Osteocyte (in vitro differentiated cells): ENCODE measurements at regions not wholly inside any gene's neighbourhood (a gene's known extent, or its start where the extent isn't known, plus 50 kb on each side); places are given as distances from the start of the nearest gene placed in this dataset.
"Not testable (repeated sequence)": the region's sequence is repeated elsewhere in the genome, so short reads cannot be mapped to it uniquely, and the experiment has no call there.

Experiments
- DNase-seq: peaks from one replicate; pipeline ENCODE4 v3.0.0; 2021; ENCODE audit warnings: mixed read lengths; ENCODE audit not compliant: unreplicated experiment; ENCODE audit errors: extremely low spot score
- H3K27ac Mint-ChIP-seq: one replicate; pipeline ENCODE4 v1.8.0; 2021; ENCODE audit warnings: mild to moderate bottlenecking, mixed read lengths; ENCODE audit not compliant: unreplicated experiment
- H3K27me3 Mint-ChIP-seq: one replicate; pipeline ENCODE4 v1.8.0; 2021; ENCODE audit warnings: mixed read lengths; ENCODE audit not compliant: unreplicated experiment
- H3K36me3 Mint-ChIP-seq: one replicate; pipeline ENCODE4 v1.8.0; 2021; ENCODE audit warnings: mixed read lengths; ENCODE audit not compliant: unreplicated experiment
- H3K4me1 Mint-ChIP-seq: one replicate; pipeline ENCODE4 v1.8.0; 2021; ENCODE audit warnings: mixed read lengths; ENCODE audit not compliant: unreplicated experiment
- H3K4me3 Mint-ChIP-seq: one replicate; pipeline ENCODE4 v1.8.0; 2021; ENCODE audit warnings: mild to moderate bottlenecking, moderate library complexity, mixed read lengths; ENCODE audit not compliant: unreplicated experiment
- H3K9me3 Mint-ChIP-seq: one replicate; pipeline ENCODE4 v1.8.0; 2021; ENCODE audit warnings: mixed read lengths; ENCODE audit not compliant: unreplicated experiment
- TF ChIP-seq, protein P1 (sequence below): fragments of 200-600 bp; sonication (generic); IDR thresholded peaks from 2 replicates; pipeline ENCODE4 v1.5.0; 2021; ENCODE audit warnings: antibody characterized with exemption, mild to moderate bottlenecking, moderate library complexity

- no peak for DNase-seq
- peaks cover 12% of the 10 kb centered on the region for H3K9me3 Mint-ChIP-seq
- H3K27me3 Mint-ChIP-seq = peaks cover 7% of the 10 kb centered on the region
- H3K36me3 Mint-ChIP-seq = no peaks in the 10 kb centered on the region
- H3K4me1 Mint-ChIP-seq = no peaks in the 10 kb centered on the region
- TF ChIP-seq, protein P1, sequence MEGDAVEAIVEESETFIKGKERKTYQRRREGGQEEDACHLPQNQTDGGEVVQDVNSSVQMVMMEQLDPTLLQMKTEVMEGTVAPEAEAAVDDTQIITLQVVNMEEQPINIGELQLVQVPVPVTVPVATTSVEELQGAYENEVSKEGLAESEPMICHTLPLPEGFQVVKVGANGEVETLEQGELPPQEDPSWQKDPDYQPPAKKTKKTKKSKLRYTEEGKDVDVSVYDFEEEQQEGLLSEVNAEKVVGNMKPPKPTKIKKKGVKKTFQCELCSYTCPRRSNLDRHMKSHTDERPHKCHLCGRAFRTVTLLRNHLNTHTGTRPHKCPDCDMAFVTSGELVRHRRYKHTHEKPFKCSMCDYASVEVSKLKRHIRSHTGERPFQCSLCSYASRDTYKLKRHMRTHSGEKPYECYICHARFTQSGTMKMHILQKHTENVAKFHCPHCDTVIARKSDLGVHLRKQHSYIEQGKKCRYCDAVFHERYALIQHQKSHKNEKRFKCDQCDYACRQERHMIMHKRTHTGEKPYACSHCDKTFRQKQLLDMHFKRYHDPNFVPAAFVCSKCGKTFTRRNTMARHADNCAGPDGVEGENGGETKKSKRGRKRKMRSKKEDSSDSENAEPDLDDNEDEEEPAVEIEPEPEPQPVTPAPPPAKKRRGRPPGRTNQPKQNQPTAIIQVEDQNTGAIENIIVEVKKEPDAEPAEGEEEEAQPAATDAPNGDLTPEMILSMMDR = no peak
- H3K27ac Mint-ChIP-seq = no peak overlapping the region
- no peak overlapping the region for H3K4me3 Mint-ChIP-seq
Observed at GRCh38 chr3:139182598-139182997, 137.9 kb upstream of the PRR23C start.

DNA sequence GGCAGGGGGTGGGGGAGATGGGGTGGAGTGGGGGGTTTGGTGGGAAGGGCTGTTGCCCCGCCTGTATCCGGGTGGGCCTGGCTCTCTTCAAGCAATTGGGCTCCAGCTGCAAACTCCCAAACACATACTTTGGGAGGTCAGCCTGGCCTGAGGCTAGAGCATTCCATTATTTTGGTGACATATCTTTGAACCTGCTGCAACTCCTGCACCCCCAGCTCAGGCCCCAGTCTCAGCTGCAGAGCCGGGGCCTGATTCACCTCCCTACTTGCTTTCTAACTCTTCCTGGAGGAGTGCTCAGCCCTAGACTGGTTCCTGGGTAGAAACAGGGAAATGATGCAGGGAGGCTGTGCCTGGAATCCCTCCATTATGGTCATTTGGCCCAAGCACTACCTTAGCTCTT is 140.8 kb upstream of the PRR23C start:
- Mint-ChIP-seq H3K9me3 (peaks cover 6% of the 10 kb centered on the region), H3K4me3 (no peak overlapping the region), H3K27me3 (no peaks in the 10 kb centered on the region), H3K27ac (no peak overlapping the region), H3K4me1 (no peaks in the 10 kb centered on the region), H3K36me3 (no peaks in the 10 kb centered on the region)
- TF ChIP-seq, protein P1 = no peak
- DNase-seq = no peak

DNA sequence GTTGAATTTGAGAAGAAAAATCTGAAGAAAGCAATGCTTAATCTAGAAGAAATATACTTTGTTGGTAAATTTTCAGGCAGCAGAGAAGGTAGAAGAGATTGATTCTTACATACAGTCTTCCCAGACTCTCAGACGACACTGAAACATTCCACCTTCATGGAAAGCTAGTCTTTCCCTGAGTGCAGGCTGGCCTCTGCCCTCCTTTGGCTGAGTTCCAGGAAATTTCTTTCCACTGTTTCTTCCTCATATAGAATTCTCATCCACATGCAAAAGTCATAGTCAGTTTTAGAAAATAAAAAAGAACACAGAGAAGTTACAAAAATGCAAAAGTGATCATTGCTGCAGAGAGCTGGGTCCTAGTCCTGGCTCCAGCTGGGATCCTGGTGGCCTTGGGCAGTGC is 142.5 kb upstream of the PRR23C start:
- H3K27me3 Mint-ChIP-seq = no peaks in the 10 kb centered on the region
- H3K27ac Mint-ChIP-seq = no peak overlapping the region
- peaks cover 3% of the 10 kb centered on the region for H3K9me3 Mint-ChIP-seq
- no peaks in the 10 kb centered on the region for H3K4me1 Mint-ChIP-seq
- no peak overlapping the region for H3K4me3 Mint-ChIP-seq
- no peaks in the 10 kb centered on the region for H3K36me3 Mint-ChIP-seq
- DNase-seq = no peak
- TF ChIP-seq, protein P1 = no peak

DNA sequence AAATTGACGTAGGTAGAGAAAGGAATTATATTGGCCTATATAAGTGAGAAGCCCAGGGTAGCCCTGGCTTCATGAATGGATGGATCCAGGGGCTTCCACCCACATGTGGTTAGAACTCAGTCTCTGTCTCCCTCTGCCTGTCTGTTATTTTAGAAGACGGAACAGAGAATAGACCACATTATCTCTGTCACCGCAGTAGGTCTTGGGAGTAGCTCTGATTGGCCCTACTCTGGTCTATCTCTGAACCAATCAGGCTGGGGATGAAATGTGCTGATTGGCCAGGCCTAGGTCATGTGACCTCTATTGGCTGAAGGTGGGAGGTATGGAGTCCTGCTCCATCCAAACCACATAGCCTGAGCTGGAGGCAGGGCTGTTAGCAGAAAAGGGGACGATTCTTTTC is 143.0 kb upstream of the PRR23C start:
- Mint-ChIP-seq H3K4me3 (no peak overlapping the region), H3K9me3 (peaks cover 3% of the 10 kb centered on the region), H3K4me1 (no peaks in the 10 kb centered on the region), H3K27me3 (no peaks in the 10 kb centered on the region), H3K36me3 (no peaks in the 10 kb centered on the region), H3K27ac (no peak overlapping the region)
- TF ChIP-seq, protein P1 = no peak
- DNase-seq = no peak

DNA sequence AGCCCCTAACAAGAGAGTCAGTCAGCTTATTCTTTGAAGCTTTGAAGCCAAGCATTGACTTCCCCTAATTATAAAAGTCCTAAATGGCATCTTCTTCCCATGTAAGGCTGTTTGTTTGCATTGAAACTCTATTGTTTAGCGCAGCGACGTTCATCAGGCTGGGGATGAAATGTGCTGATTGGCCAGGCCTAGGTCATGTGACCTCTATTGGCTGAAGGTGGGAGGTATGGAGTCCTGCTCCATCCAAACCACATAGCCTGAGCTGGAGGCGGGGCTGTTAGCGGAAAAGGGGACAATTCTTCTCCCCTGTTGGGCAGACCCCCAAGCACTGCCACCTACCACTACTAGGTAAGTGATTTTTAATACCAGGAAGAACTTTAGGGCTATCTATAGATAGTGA is 145.3 kb upstream of the PRR23C start:
- no peaks in the 10 kb centered on the region for H3K27me3 Mint-ChIP-seq
- no peaks in the 10 kb centered on the region for H3K4me1 Mint-ChIP-seq
- no peak overlapping the region for H3K27ac Mint-ChIP-seq
- TF ChIP-seq, protein P1 = no peak
- H3K36me3 Mint-ChIP-seq = no peaks in the 10 kb centered on the region
- no peak overlapping the region for H3K4me3 Mint-ChIP-seq
- DNase-seq = no peak
- peaks cover 4% of the 10 kb centered on the region for H3K9me3 Mint-ChIP-seq

DNA sequence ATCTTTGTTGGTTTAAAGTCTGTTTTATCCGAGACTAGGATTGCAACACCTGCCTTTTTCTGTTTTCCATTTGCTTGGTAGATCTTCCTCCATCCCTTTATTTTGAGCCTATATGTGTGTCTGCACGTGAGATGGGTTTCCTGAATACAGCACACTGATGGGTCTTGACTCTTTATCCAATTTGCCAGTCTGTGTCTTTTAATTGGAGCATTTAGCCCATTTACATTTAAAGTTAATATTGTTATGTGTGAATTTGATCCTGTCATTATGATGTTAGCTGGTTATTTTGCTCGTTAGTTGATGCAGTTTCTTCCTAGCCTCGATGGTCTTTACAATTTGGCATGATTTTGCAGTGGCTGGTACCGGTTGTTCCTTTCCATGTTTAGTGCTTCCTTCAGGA is 149.4 kb upstream of the MRPS22 start:
- H3K27me3 Mint-ChIP-seq, H3K27ac Mint-ChIP-seq, H3K4me1 Mint-ChIP-seq, DNase-seq, H3K36me3 Mint-ChIP-seq, H3K4me3 Mint-ChIP-seq: not testable (repeated sequence)
- peaks cover 13% of the 10 kb centered on the region for H3K9me3 Mint-ChIP-seq

- not testable (repeated sequence) for H3K36me3 Mint-ChIP-seq, H3K4me3 Mint-ChIP-seq, DNase-seq, H3K4me1 Mint-ChIP-seq, H3K27me3 Mint-ChIP-seq, H3K27ac Mint-ChIP-seq
- peaks cover 13% of the 10 kb centered on the region for H3K9me3 Mint-ChIP-seq
Observed at GRCh38 chr3:139196146-139196545, 147.7 kb upstream of the MRPS22 start.
